ENCODE measurements at regions not wholly inside any gene's neighbourhood (a gene's known extent, or its start where the extent isn't known, plus 50 kb on each side); places are given as distances from the start of the nearest gene placed in this dataset.

DNA sequence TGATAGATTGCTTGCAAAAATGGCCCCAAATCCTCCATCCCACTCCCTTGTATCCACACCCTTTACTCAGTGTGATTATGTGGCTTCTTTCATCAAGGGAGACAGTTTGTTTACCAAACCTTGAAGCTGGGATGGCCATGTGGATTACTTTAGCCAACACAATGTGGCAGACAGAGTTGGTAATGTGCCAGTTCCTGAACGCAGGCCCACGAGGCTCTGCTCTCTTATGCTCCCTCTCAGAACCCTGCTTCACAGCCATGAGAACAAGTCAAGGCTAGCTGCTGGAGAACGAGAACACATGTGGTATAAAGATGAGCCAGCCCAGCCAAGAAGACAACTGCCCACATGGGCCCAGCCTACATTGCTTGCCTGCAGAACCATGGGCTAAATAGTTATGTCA is 162.3 kb downstream of the NDUFA12 start:
- TF ChIP-seq, protein P1, sequence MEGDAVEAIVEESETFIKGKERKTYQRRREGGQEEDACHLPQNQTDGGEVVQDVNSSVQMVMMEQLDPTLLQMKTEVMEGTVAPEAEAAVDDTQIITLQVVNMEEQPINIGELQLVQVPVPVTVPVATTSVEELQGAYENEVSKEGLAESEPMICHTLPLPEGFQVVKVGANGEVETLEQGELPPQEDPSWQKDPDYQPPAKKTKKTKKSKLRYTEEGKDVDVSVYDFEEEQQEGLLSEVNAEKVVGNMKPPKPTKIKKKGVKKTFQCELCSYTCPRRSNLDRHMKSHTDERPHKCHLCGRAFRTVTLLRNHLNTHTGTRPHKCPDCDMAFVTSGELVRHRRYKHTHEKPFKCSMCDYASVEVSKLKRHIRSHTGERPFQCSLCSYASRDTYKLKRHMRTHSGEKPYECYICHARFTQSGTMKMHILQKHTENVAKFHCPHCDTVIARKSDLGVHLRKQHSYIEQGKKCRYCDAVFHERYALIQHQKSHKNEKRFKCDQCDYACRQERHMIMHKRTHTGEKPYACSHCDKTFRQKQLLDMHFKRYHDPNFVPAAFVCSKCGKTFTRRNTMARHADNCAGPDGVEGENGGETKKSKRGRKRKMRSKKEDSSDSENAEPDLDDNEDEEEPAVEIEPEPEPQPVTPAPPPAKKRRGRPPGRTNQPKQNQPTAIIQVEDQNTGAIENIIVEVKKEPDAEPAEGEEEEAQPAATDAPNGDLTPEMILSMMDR (IDR thresholded peaks at IDR 0.05 in 4 of 5, conservative IDR thresholded peaks at IDR 0.05 in 1 of 5) = no peak
- TF ChIP-seq POLR2A (IDR thresholded peaks at IDR 0.05) = no peak

All from gastrocnemius medialis (tissue), 4 donors.